Thoracic aorta (tissue), 2 donors: ENCODE measurements at regions not wholly inside any gene's neighbourhood (a gene's known extent, or its start where the extent isn't known, plus 50 kb on each side); places are given as distances from the start of the nearest gene placed in this dataset.

Experiments
- ATAC-seq: fragments of 150-250 bp; one replicate; pipeline ENCODE4 v1.8.0; 2017; ENCODE audit warnings: low read depth; ENCODE audit not compliant: insufficient number of reproducible peaks, low FRiP score
- DNase-seq: peaks from one replicate; pipeline ENCODE4 v3.0.0-alpha.2; 2020; ENCODE audit warnings: low spot score
- H3K27ac ChIP-seq, 2 donors: fragments of 200-600 bp; sonication (generic); 1 replicate in 1 of 2; 2 replicates in 1 of 2; pipeline ENCODE4 v1.5.1; 2016; ENCODE audit warnings: mild to moderate bottlenecking in 2 of 2, moderate library complexity in 2 of 2
- H3K27me3 ChIP-seq: fragments of 200-600 bp; sonication (generic); replicated peaks from 2 replicates; pipeline ENCODE4 v1.6.0; 2016; ENCODE audit warnings: mild to moderate bottlenecking; ENCODE audit not compliant: insufficient read depth
- H3K36me3 ChIP-seq: fragments of 200-600 bp; sonication (generic); one replicate; pipeline ENCODE4 v1.5.1; 2016
- H3K4me1 ChIP-seq, 2 donors: fragments of 200-600 bp; sonication (generic); 1 replicate in 1 of 2; 2 replicates in 1 of 2; pipeline versions ENCODE4 v1.5.1 to v1.6.0; 2016; ENCODE audit warnings: low read depth in 2 of 2, mild to moderate bottlenecking in 1 of 2; ENCODE audit not compliant: control insufficient read depth in 1 of 2
- H3K4me3 ChIP-seq: fragments of 200-600 bp; sonication (generic); 2 replicates; pipeline ENCODE4 v1.5.1; 2016; ENCODE audit warnings: mild to moderate bottlenecking
- H3K9me3 ChIP-seq: fragments of 200-600 bp; sonication (generic); 2 replicates; pipeline ENCODE4 v1.5.1; 2016
- CTCF ChIP-seq: fragments of 200-600 bp; sonication (generic); IDR thresholded peaks from one replicate; pipeline ENCODE4 v1.5.1; 2019; ENCODE audit warnings: antibody characterized with exemption

DNA sequence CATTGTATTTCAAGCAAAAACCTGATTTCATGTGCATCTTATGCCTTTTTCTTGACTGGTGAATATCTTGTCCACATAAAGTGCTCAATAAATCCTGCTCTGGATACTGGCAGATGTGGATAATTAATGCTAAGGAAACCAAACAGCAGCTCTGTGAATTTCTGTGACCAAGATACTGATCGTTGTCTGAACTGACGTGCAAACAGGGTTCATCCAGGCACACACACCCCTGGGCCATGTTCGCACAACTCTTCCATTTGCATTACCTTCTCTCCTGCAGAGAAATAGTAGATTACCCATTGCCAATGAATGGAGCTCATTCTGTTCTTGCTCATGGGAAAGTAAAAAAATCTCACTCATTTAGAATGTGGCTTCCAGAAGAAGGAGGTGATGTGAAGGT is 316.2 kb upstream of the TRIB2 start:
- Histone ChIP-seq H3K4me3 (no peak overlapping the region), H3K9me3 (no peaks in the 10 kb centered on the region), H3K36me3 (no peaks in the 10 kb centered on the region), H3K27ac (no peak overlapping the region), H3K4me1 (no peaks in the 10 kb centered on the region), H3K27me3 (no peaks in the 10 kb centered on the region)
- no peak for ATAC-seq
- no peak for TF ChIP-seq CTCF
- no peak for DNase-seq

GRCh38 chr2:12402440-12403139 is 314.1 kb upstream of the TRIB2 start:
- no peak for ATAC-seq
- Histone ChIP-seq H3K36me3 (no peaks in the 10 kb centered on the region), H3K4me1 (no peaks in the 10 kb centered on the region), H3K27me3 (no peaks in the 10 kb centered on the region), H3K4me3 (no peak overlapping the region), H3K9me3 (no peaks in the 10 kb centered on the region), H3K27ac (no peak overlapping the region)
- no peak for TF ChIP-seq CTCF
- no peak for DNase-seq

DNA sequence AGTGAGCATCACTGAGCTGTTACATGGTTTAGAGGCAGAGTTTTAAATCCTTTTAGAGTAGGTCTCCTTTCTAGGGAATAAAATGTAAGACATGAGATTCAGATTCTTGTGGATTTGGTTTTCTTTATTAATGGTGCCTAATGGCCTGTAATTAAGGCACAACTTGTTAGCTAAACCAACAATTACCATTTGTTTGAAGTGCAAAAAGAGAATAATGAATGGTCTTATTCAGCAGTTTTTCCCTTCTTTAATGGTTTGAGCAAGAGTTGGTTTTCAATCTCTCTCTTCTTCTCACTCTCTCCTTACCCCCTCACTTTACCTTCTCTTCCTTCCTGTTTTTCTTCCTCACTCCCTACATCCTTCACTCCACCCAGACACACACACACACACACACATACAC is 312.2 kb upstream of the TRIB2 start:
- H3K36me3 ChIP-seq = no peaks in the 10 kb centered on the region
- no peak overlapping the region for H3K27ac ChIP-seq
- H3K27me3 ChIP-seq = no peaks in the 10 kb centered on the region
- no peak overlapping the region for H3K4me3 ChIP-seq
- H3K4me1 ChIP-seq = no peaks in the 10 kb centered on the region
- no peak for DNase-seq
- TF ChIP-seq CTCF = no peak
- no peaks in the 10 kb centered on the region for H3K9me3 ChIP-seq
- ATAC-seq = no peak

GRCh38 chr2:12407160-12407559 is 309.6 kb upstream of the TRIB2 start:
- no peaks in the 10 kb centered on the region for H3K4me1 ChIP-seq
- ATAC-seq (no peak), DNase-seq (no peak)
- no peak overlapping the region for H3K27ac ChIP-seq
- H3K9me3 ChIP-seq = no peaks in the 10 kb centered on the region
- H3K4me3 ChIP-seq = no peak overlapping the region
- no peaks in the 10 kb centered on the region for H3K27me3 ChIP-seq
- no peaks in the 10 kb centered on the region for H3K36me3 ChIP-seq
- no peak for TF ChIP-seq CTCF

- no peak for DNase-seq
- ATAC-seq = no peak
- Histone ChIP-seq H3K27me3 (no peaks in the 10 kb centered on the region), H3K9me3 (no peaks in the 10 kb centered on the region), H3K36me3 (no peaks in the 10 kb centered on the region), H3K4me3 (no peak overlapping the region), H3K4me1 (peaks cover 0 to 7% of the 10 kb centered on the region in 2 donors), H3K27ac (no peak overlapping the region)
- TF ChIP-seq CTCF = no peak
These were observed 303.8 kb upstream of the TRIB2 start for GRCh38 chr2:12412898-12413305.
